Germinal center (tissue), 1 donor: ENCODE measurements at regions not wholly inside any gene's neighbourhood (a gene's known extent, or its start where the extent isn't known, plus 50 kb on each side); places are given as distances from the start of the nearest gene placed in this dataset.
A peak's percentile ranks its signal among the peaks of the same experiment; 100 is the strongest.

Source experiments
- DNase-seq: peaks from one replicate; pipeline ENCODE4 v3.0.0; 2012; ENCODE audit warnings: mixed read lengths, low spot score

DNA sequence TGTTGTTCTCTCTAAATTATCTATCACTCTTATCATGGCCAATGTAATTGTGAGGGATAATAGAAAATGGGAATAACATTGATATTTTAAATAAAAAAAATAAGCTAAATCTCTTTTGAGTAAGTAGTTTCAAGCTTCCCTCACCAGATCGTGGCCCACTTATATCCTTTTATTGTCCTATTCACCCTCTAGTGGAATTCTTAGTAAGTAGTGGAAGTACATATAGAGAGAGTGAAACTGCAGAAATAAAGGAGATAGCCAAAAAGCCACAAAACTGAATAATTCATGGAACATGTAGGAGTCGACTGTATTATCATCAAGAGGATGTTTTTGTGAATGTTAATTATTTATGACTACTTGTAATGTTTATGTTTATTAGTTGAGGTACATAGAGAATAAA, 66.1 kb upstream of the DTNA start:
- no peak for DNase-seq

DNA sequence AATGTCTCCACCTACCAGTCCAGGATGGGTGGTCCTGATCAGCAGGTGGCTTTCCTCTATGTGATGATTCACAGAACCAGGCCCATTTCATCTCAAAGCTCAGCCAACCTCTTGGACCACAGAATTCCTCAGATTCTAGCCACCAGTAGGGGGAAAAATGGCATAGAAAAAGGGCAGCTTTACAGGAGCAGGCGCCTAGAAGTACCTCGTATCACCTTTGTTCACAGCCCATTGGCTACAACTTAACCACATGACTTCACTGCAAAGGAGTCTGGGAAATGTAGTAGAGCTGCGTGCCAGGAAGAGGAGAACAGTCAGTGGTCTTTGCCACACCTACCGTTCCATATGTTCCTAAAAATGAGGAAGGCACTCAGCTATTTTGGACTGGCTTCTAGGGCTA, 62.8 kb upstream of the DTNA start:
- DNase-seq, result peak; percentile 3

DNA sequence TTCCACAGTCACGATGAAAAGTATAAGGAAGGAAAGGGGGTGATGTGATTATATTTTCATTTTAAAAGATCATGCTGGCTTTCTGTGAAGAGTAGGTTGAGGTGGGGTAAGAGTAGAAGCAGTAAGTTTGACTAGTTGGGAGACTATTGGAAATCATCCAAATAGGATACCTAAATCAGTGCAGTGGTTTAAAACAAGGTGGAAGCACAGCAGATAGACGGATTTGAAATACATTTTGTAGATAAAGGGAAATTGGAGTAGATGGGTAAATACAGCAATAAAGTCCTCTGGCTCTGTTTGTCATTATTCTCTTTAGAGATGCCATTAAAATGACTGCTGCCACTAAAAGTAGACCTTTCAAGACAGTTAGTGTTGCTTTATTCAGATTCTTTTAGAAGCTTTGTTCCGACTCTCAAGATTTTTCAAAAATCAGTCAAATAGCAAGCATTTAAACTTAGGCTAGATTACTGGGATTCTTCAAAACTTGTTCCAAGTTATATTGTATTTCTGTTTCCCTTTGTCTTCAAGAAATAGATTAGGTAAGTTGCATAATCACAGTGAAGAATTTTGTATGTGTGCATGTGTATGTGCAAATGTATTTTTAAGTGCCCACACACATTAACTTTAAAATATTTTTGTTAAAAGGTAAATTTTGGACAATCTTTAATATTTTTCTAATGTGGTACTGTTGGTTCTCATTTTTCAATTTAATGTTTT, 61.7 kb upstream of the DTNA start:
- DNase-seq, result no peak

DNA sequence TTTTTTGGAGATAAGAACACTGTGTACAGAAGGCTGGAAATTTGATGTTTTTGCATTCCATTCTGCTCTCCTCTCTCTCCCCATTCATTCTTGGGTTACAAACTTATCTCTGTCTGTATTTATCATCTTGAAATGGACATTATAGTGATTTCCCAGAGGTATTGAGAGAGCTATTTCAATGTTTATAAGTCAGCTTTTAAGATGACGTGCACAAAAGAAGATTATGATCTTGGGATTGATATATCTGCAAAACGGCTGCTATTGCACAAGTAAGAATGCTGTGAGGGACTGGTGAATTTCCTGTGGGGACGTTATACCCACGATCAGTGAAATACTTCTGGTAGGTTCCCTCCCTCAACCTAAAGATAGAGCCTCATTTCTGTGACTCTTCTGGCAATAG, 61.0 kb upstream of the DTNA start:
- DNase-seq, result no peak

DNA sequence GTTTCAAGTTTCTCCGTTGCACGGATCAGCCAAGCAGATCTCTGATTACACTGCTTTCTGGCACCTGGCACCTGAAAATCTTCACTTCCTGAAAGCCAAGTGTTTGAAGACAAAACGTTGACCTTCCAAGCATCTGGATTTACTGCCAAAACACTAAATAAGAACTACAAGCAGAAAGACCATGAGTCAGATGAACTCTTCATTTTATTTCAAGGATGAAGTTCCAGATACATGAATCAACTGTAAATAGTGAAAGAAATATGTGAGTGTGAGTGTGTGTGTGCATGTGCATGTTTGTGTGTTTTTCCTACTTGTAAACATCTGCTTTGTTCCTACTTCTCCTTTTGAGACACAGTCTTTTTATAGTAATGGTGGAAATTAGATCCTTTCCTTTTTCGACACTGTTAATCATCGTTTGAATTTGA, 60.0 kb upstream of the DTNA start:
- DNase-seq, result no peak

DNA sequence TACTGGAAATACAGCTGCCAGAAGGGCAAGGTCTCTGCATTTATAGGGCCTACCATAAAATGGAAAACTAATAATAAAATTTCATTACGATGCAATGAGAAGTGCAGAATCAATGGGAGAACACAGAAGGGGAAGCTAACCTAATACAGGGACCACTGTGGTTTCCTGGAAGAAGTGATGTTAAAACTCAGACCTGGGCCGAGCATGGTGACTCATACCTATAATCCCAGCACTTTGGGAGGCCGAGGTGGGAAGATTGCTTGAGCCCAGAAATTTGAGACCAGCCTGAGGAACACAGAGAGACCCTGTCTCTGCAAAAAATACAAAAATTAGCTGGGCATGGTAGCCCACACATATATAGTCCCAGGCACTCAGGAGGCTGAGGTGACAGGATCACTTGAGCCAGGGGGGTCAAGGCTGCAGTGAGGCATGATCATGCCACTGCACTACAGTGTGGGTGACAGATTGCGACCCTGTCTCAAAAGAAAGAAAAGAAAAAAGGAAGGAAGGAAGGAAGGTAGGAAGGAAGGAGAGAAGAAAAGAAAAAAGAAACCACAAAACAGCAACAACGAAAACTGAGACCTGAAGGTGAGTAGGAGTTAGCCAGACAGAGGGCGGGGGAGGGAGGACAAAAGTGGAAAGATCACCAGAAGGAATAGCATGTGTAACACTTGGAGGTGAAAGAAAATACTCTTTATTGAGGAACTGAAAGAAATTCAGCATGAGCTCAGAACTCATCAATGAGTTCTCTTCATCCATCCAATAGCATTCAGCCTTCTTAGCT, 58.3 kb upstream of the DTNA start:
- DNase-seq, result no peak

DNA sequence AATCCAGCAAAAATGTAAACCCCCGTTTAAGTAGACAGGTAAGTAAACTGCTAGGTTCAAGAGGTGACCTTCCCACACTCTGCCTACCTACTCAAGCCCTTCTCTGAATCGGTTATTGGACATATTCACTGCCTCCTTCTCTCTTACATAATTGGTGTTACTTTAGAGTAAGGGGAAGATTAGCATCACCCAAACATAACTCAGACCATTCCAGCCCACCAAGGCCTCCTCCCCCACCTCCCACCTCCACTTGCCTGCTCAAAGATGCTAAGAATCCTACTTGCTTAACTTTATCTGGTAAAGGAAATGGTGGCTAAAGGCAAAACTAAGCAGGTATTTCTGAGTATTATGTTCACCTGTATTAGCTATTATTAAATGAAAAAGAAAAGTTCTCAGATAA, 55.0 kb upstream of the DTNA start:
- DNase-seq, result no peak

DNA sequence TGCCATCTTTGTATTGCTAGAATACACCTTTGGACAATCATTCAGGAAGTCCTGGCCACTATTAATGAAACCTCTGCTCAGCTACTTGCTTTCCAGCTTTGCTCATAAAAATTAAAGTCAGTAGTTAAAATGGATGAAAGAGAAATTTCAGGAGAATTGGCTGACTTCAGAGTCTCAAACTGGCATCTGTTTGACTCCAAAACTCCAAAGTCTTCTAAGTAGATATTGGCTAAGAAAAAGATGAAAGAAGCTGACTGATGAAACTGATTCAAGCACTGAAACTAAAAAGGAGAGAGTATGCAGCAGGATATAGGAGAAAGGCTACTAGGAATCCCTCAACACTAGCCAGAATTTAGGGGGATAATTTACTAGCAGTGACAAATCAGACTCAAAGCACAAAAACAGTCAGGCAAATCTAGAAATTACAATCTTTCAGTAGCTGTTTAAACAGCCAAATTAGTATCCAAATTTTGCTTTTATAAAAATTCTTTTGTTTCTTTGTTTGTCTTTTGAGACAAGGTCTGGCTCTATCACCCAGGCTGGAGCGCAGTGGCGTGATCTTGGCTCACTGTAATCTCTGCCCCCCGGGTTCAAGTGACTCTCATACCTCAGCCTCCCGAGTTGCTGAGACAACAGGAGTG, 52.1 kb upstream of the DTNA start:
- no peak for DNase-seq

DNA sequence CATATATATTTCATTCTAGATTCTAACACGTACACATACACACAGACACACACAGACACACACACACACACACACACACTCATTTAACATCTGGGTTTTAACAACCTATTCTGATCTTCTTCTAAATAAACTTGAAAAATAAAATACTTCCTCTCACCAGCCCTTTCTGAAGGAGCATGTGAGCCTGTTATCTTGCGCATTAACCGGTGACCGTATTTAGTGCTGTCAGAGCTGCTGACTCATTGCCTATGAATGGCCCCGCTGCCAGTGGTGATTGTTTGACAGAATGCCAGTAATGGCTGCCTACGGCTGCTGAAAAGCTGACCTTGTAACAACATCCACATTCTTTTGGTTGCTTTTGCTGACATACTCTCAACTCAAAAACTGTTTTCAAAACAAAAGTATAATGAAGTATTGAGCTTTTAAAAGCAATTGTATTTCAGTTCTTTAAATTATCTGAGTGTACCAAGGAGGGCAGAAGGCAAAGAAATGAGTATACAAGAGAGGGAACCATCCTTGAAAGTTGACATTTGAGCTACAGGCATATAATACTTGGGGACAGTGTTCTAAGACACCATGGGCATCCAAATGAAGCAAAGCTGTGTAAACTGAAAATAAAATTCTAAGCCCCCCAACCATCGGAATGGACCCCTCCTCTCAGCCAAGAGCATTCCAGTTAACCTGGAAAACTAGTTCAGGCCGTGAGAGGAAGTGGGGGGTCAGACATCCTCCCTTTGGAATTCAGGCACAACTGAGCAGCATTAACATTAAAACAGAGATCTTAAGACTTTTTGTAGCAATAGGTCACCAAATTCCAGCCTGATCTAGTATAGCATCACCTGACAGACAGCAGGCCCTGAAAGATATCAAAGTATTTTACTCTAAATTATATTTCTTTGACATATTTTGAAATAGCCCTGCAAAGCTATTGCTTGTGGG, 50.2 kb upstream of the DTNA start:
- no peak for DNase-seq
